ENCODE measurements at regions not wholly inside any gene's neighbourhood (a gene's known extent, or its start where the extent isn't known, plus 50 kb on each side); places are given as distances from the start of the nearest gene placed in this dataset.

- no peak for TF ChIP-seq POLR2A (IDR thresholded peaks at IDR 0.05)
- TF ChIP-seq CTCF (IDR thresholded peaks at IDR 0.05), result no peak
- TF ChIP-seq EP300 (IDR thresholded peaks at IDR 0.05), result no peak
- TF ChIP-seq POLR2AphosphoS5 (IDR thresholded peaks at IDR 0.05), result no peak
Measured at GRCh38 chr9:90147426-90147825, 495.2 kb downstream of the DIRAS2 start.

All from gastroesophageal sphincter (tissue), 3 donors.